ENCODE measurements at regions not wholly inside any gene's neighbourhood (a gene's known extent, or its start where the extent isn't known, plus 50 kb on each side); places are given as distances from the start of the nearest gene placed in this dataset.

DNA sequence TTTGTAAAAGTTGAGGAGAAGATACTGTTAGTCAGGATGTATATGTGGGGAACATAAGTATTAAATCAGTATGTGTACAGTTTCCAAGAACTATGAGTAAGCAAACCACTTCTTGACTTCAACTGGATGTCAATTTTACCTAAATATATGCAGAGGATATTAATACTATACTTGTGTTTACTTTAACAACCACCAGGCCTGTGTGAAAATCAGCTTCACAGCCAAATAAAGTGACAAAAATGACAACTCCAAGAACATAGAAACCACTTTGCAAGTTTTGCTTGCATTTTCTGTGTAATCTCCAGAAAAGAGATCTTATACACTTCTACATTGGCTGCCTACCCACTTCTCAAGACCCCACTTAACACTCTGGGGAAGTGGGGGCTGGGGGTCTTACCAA is 293.3 kb upstream of the RORA start:
- no peak for DNase-seq

DNA sequence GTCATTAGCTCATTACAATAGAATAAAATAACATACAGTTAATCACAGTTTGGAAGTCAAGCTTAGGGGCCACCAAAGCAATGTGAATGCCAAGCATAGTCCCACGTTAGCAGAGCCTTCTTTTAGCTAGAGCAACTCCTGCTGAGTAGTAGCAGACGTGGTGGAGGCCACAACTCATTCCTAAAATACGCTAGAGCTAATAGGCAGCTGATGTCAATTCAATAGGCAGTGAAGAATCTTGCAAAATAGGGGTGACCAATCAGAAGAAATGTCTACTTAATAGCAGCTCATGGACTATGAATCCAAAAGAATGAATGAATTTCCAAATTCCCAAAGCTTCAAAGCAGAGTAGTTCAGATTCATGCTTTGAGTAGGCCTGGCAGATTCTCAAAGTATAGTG is 292.9 kb upstream of the RORA start:
- DNase-seq = peak; percentile 93

DNA sequence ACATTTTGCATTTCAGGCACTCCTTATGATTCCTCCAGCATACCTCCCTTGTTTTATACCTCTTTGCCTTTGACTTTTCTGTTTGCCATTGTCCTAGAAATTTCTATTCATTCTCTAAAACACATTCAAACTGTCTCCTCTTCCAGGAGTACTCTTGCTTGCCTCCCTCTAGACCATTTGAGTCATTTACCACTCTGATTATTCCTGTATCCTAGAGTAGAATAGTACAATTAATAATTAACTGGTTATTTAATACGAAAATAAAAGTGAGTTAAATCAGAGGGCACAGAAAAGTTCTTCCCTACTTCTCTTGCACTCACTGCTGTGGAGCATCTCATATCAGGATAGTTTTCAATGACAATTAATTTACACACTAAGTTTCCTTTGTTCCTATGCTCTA is 290.2 kb upstream of the RORA start:
- no peak for DNase-seq

DNA sequence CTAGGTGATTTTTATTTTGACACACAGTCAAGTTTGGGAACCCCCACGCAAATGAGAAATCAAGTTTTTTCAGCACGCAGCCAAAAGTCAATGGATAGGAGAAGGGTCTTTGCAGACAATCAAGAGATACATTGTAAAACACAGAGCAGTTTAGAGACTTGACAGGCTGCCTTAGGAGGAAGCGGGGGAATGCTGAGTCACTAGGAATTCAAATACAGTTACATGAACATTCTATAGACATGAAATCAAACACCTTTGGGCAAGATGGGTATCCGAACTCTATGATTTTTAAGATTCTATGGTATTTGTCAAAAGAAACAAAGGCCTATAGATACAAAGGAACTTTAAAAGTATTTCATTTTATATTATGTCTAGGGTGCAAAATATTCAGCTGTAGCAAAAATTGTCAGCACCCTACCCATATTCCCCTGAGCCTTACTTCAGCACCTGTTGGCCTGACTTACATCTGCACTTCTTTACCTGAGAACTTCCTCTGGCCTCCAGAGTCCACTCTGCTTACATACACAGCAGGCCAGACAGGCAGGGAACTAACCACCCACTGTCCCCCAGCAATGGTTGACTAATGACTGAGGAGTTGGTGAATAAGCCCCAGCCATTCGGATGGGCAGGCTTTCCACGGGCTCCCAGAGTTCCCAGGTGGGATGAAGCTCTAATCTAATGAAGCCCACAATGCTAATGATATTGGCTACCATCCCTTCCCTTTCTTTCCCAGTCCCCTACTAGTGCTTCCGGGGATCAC is 289.3 kb upstream of the RORA start:
- peak; percentile 70 for DNase-seq

DNA sequence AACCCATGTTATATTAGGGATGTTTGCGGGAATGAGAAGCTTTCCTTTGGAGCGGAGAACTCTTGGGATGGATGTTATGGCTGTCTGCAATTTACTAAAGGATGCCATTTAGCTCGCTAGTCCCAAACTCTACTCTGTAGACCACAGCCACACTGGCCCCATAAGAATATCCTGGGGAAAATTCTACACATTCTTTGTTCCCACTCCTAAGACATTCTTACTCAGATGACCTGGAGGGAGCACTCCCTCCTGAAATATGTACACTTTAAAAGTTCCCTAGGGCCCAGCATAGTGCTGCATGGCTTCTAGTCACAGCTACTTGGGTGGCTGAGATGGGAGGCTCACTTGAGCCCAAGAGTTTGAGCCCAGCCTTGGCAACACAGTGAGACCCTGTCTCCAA is 288.7 kb upstream of the RORA start:
- DNase-seq = peak; percentile 72

DNA sequence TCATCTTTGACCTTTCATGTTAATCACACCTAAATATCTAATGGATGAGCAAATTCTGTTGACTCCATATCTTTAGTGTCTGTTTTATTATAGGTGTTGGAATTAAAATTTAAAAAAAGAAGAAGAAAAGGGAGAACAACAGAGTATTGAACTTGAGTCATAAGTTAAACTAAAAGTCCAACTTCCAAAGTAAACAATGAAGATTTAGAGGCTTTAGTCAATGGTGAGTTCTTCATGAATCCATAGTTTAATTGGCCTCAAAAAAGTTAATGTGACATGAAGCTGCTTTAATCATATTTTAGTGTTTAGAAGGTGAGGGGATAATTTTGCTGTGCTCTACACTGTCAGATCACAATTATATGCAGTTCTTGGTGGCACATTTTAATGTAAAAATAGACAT is 288.2 kb upstream of the RORA start:
- no peak for DNase-seq

DNA sequence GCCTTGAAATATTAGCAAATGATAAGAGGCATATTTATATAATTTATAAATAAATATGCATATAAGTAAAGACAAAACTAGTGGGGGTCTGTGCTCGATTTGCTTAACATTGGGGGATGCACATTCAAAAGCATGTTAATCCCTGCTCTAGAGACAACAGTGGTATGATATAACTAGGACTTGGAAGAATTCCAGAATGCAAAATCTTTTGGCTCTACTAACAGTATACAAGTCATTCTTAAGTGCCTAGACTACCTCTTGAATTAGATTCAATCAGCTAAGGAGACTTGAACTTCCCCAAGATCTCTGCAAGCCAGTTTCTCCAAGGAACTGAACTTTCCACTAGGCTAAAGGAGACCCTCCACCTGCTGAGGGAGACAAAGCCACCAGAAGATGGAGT is 282.7 kb upstream of the RORA start:
- no peak for DNase-seq

DNA sequence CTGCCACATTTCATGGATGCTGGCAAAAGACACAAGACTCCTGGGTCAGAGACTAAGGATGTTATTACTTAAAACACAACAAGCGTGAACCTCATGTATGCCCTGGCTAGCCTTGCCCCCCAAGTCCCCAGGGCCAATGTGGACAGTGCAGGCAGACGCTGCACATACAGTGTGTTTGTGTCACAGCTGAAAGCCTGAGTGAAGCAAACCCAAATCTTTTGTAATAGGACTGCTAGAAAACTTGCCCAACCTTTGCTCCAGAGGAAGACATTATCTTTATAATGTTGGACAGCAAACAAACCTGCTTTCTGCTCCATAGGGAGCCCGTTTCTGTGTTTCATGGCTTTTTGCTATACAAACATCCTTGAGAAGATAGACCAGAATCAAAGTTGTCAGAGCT is 282.0 kb upstream of the RORA start:
- DNase-seq = no peak

DNA sequence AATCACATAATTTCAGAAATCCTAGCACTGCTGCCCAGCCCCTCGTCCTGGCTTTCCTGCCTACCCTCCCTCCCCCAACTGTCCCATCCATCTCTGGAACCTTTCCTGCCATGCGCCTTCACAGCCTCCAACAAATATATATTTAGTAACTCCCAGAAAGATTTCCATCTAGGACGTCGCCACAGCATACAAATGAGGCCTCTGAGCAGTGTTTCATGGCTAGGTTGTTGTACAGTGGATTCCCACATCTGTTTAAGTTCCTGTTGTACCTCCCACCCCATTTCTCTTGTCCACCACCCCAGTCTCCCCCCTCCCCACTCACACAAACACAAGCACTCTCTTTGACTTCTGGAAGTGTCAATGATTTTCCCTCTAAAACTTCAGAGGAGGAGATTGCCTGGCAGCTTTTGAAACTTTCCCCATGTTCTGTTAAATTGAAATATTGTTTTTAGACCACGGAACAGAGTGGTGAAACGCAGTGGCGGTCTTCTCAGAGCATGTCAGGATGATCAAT is 280.3 kb upstream of the RORA start:
- no peak for DNase-seq

DNA sequence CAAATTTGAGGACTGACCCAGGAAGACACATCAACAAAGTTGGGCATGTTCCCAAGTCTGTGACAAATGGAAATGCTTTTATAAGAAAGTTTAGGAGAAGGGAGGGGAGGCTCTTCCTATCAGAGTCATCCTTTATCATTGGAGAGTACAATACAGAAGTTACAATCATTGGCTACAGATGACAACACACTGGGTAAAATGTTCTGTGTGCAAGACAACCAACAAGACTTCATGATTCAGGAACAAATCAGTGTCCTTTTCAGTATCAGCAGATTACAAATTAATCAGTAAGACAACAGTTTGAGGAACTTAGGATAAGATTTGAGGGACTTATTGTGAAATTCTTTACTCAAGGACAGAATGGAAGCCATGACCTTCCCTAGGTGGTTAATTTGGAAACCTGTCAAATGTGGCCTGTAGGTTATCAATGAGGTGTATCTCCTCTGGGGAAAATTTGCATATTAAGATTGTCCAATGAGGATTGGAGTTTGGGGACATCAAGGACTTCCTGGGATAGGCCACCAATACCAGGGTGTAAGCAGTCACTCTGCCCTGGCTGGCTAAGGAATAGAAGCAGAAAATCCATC is 274.4 kb upstream of the RORA start:
- DNase-seq = no peak

DNA sequence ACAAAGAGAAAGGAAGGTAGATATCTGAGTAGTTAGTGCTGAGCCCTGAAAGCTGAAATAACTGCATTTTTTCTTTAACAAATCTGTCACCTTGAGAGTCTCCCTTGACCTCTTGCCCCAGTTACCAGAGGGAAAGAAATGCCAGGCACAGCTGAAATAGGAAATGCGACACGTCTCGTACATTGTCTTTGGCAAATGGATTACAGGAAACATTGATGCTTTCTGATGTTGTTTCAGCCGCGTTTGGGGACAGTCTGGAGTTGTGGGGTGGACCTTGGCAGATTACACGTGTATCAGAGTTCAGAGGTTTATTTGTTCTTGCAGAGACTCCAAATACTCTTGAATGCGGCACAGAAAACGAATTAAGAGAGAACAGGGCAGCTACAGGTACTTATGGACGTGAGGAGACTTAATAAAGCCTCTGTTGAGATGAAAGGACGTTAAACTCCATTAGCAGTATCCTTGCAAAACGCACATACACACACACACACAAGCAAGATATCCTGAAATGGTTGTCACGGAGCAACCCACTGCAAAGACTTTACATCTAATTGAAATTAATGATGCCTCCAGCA is 272.8 kb upstream of the RORA start:
- no peak for DNase-seq

DNA sequence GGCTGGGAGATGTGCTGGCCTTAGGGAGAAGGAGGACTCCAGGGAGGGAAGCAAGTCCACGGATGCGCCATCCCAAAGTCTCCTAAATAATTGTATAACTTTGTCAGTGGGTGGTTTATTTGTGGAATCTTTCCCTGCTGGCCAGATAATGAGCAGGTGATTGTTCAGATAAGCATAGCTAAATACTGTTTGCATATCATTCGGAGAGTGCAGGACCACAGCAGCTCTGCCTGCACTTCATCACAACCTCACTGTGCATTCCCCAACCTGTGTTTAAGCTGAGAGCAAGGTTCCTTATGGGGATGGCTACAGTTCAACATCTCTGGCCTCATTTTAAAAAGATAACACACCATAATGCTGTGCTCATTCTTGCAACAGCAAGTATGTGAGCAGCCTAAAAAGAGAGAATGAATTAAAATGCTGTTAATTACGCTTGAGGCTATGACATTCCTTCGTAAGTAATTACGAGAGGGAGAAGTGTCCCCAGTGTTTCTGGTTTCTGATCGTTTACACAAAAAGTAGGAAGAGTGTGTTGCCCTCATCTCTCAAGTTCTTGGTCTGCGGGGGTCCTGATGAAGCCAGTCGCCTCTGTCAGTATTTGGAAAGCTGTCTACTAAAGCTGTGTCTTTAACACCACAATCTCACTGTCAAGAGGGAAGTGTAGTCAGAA is 272.0 kb upstream of the RORA start:
- DNase-seq = no peak

DNA sequence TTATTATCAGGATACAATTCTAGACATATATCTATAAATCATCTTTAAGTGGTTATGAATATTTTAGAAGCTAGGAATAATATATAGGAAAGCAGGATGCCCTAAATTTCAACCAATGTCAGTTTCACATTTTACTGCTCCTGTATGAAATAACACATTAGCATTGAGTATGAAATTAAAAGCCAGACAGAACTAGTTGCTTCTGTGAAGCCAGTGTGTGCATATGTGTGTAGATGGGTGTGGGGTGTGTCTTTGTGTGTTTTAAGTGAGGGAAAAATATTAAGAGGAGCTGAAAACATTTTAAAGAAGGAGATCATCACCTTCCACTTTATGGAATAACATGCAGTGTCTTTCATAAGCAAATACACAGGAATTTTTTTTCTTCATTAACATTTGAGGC is 271.4 kb upstream of the RORA start:
- DNase-seq = no peak

DNA sequence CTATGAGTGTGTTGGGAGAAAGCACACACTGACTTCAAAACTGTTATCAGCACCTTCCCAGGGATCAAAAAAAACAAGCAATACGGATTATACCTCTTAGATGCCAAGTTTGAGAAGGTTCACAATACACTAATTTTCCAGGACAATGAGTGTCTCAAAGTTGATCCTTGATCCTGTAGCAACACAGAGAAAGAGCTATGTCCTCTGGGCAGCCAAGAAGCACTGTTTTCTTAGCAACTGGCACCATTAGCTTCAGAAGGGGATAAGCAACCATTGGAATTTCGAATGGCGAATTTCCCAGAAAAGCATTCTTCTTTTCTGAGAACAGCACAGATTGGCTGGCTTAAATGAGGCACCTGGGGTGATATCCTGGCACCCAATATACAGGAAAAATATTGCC is 270.3 kb upstream of the RORA start:
- no peak for DNase-seq

DNA sequence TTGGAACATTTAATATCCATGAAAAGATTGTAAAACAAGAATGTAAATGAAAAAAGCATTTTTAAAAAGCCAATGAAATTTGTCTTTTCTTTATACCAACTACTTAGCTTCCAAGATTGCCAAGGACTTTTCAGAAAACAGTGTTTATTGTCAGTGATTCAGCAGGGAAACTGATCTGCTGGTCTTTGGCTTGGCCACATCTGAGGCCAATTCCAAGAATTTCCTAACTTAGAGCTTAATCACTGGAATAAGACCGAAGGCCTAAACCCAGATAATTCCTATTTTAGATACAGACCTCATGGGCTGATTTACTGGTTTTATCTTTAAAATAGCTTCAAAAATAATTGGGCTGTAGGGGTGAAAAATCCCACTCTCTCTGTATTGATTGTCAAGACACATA is 260.5 kb upstream of the RORA start:
- DNase-seq = peak; percentile 23

DNA sequence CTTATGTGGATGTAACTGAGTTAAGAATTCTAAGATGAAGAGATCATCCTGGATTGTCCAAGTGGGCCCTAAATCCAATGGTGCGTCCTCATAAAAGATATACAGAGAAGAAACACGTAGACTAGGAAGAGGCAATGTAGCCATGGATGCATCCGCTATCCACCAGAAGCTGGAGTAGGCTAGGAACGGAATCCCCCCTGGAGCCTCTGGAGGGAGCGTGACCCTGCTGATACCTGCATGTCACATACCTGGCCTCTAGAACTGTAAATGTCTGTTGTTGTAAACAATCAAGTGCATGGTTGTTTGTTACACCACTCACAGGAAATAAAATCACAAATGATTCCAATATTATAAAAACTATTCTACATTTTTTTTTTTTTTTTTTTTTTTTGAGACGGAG is 254.5 kb upstream of the RORA start:
- no peak for DNase-seq

DNA sequence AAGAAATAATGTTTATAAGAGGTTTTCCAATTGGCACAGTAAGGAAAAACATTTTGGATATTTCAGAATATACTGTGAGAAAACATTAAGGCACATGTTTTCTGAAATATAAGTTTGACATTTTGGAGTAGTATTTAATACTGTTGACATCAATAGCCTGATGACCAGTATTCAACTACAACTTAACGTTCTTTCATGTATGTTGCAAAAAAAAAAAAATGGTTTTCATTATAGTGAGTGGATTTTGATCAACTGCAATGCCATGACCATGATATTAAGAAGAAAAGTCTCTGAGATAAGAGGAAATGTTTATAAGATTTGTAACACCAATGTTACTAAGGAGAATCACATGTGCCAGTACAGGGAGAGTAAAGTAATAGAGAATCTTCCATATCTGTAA is 252.8 kb upstream of the RORA start:
- no peak for DNase-seq

DNA sequence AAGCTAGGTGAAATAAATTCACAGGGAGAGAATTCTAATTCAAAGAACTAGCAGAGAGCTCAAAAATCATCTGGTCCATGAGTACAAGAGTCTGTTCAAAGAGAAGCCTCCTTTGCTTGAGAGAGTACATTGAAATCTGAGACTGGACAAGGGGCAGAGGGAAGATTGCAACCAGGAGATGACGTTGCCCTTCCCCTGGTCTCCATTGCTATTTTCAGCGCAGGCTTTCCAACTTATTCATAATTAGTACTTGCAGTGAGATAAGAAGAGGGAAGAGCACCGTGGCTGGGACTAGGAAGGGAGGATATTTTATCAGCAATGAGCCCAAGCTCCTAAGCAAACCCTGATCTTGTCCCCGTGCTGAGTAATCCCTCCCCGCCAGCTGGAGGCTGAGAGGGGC is 251.8 kb upstream of the RORA start:
- DNase-seq = no peak

DNA sequence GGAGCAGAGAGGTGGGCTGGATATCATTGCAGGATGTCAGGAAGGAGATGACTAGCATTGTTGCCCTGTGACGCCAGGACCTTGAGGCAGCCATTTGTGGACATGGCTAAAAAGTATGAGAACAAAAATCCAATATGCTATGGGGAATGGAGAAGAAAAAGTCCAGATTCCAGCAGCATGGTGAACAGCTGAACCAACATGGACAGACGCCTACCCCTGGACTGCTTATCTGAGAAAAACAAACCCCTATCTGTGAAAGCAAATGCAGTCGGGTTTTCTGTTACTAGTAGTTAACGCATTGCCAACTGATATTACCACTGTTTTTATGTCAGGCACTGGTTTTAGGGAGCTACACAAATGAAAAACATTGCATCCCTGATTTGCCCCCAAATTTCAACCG is 251.2 kb upstream of the RORA start:
- no peak for DNase-seq

DNA sequence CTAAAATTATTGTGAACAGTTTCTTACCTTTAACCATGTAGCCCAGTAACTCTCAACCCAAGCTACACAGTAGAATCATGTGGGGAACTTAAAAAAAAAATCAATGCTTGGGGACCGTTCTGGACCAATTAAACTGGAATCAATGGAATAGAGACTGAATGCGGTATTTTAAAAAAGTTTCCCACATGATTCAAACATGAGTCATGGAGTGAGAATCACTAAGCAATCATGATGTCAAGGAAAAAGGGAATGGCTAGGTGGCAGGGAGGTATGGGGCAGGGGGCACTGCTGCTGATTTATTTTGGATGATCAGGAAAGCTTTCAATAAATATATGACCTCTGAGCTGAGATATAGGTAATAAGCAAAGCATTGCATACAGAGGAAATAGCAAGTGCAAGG is 250.5 kb upstream of the RORA start:
- DNase-seq = peak; percentile 56

DNA sequence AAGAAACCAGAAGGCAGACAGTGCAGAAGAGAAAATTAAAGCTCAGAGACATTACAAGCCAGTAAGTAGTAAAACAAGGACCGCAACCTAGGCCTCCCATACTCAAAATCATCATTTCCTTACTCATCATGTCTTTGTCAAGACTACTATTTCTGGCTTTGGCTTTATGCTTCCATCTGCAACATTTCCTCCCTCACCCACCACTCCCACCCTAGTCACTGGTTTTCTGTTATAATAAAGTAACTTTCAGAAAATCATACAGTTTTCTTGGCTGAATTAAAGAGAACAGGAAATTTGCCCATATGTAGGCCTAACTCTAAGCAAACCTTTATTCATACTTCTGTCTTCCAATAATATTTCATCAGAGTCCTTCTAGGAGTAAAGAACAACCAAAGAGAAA is 247.6 kb upstream of the RORA start:
- DNase-seq = no peak

DNA sequence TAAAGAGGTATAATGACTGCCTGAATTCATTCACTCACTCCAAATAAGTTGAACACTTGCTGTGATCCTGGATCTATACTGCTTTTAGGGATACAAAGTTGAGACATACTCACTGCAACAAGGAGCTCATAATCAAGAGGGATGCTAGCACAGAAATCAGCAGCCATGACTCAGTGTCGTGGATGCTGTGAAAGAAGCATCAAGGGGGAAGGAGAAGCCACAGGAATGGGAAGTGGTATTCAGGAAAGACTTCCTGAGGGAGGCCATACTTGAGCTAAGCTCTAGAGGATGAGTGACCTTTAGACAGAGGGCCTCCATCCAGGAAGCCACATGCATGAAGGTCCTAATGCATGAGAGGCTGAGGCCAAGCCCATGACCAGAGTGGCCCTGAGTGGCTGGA is 245.7 kb upstream of the RORA start:
- peak; percentile 84 for DNase-seq

DNA sequence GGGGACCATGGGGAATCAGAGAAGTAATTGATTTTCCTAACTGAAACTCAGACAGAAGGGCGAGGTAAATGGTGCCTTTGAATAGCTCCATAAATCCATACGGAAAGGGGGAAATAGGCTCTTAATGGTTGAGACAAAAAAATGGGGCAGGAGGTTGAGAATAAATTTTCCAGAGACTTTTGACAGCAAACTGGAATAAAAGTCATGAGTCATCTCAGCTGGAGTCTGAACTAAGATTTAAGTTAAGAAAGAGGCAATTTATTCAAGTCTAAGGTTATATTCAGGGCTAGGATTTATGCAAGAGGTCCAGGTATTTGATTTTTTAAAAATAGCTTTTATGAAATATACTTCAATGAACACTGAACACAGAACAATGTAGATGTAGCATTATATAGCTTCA is 238.7 kb upstream of the RORA start:
- peak; percentile 54 for DNase-seq

Data from fibroblast of upper back skin (primary cell).